ENCODE measurements at regions not wholly inside any gene's neighbourhood (a gene's known extent, or its start where the extent isn't known, plus 50 kb on each side); places are given as distances from the start of the nearest gene placed in this dataset.

GRCh38 chr6:12480379-12480778 is 190.2 kb downstream of the EDN1 start:
- no peak for DNase-seq (ENCODE audit: low read depth in 2 of 2)
- no peaks in the 10 kb centered on the region for H3K79me2 ChIP-seq (ENCODE audit: control insufficient read depth, insufficient read depth, low read length)
- H3K4me2 ChIP-seq (ENCODE audit: extremely low read depth, insufficient read depth, low read length): no peak overlapping the region
- H3K9ac ChIP-seq (ENCODE audit: insufficient read depth, low read length): no peak overlapping the region
- TF ChIP-seq CTCF (conservative IDR thresholded peaks at IDR 0.05 in 1 of 2, IDR thresholded peaks at IDR 0.05 in 1 of 2; ENCODE audit: low read depth in 1 of 2, low read length in 2 of 2) (no peak), EZH2 (IDR thresholded peaks at IDR 0.05; ENCODE audit: low read length, missing control alignments) (no peak)
- H3K4me1 ChIP-seq (ENCODE audit: control insufficient read depth, extremely low read depth, insufficient read depth, low read length): peaks cover 4% of the 10 kb centered on the region
- H3K27ac ChIP-seq (ENCODE audit: insufficient read depth, low read length): no peak overlapping the region
- H2AFZ ChIP-seq (ENCODE audit: low read length): no peak overlapping the region
- no peak overlapping the region for H3K4me3 ChIP-seq (replicated peaks in 1 of 4; ENCODE audit: control extremely low read depth in 1 of 4, insufficient read depth in 1 of 4, low read depth in 3 of 4, low read length in 4 of 4)
- no peaks in the 10 kb centered on the region for H4K20me1 ChIP-seq (ENCODE audit: control insufficient read depth, extremely low read depth, insufficient read depth, low read length)
- H3K9me3 ChIP-seq (ENCODE audit: control insufficient read depth, insufficient read depth, low read depth, low read length): no peaks in the 10 kb centered on the region
- no peaks in the 10 kb centered on the region for H3K27me3 ChIP-seq (ENCODE audit: control insufficient read depth, insufficient read depth, low read length)
- no peaks in the 10 kb centered on the region for H3K36me3 ChIP-seq (ENCODE audit: control insufficient read depth, insufficient read depth, low read length)

DNA sequence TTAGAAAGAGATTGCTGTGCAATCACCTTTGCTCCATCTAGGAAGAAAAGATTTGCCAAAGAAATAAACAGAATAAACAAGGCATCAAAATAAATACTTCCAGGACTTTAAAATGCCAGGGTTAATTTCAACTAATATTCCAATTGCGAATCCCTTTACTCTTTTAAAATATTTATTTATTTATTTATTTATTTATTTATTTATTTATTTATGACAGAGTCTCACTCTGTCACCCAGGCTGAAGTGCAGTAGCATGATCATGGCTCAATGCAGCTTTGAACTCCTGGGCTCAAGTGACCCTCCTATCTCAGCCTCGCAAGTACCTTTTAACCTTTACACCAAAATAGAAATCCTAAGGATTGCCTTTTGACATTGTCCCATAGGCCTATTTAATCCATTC is 191.1 kb downstream of the EDN1 start:
- H2AFZ ChIP-seq (ENCODE audit: low read length): no peak overlapping the region
- no peaks in the 10 kb centered on the region for H3K79me2 ChIP-seq (ENCODE audit: control insufficient read depth, insufficient read depth, low read length)
- H3K9ac ChIP-seq (ENCODE audit: insufficient read depth, low read length): no peak overlapping the region
- no peak for TF ChIP-seq CTCF (conservative IDR thresholded peaks at IDR 0.05 in 1 of 2, IDR thresholded peaks at IDR 0.05 in 1 of 2; ENCODE audit: low read depth in 1 of 2, low read length in 2 of 2)
- no peak for TF ChIP-seq EZH2 (IDR thresholded peaks at IDR 0.05; ENCODE audit: low read length, missing control alignments)
- H4K20me1 ChIP-seq (ENCODE audit: control insufficient read depth, extremely low read depth, insufficient read depth, low read length): no peaks in the 10 kb centered on the region
- no peaks in the 10 kb centered on the region for H3K9me3 ChIP-seq (ENCODE audit: control insufficient read depth, insufficient read depth, low read depth, low read length)
- no peak overlapping the region for H3K27ac ChIP-seq (ENCODE audit: insufficient read depth, low read length)
- H3K4me2 ChIP-seq (ENCODE audit: extremely low read depth, insufficient read depth, low read length): no peak overlapping the region
- H3K4me3 ChIP-seq (replicated peaks in 1 of 4; ENCODE audit: control extremely low read depth in 1 of 4, insufficient read depth in 1 of 4, low read depth in 3 of 4, low read length in 4 of 4): no peak overlapping the region
- H3K27me3 ChIP-seq (ENCODE audit: control insufficient read depth, insufficient read depth, low read length): no peaks in the 10 kb centered on the region
- no peak for DNase-seq (ENCODE audit: low read depth in 2 of 2)
- no peaks in the 10 kb centered on the region for H3K36me3 ChIP-seq (ENCODE audit: control insufficient read depth, insufficient read depth, low read length)
- peaks cover 4% of the 10 kb centered on the region for H3K4me1 ChIP-seq (ENCODE audit: control insufficient read depth, extremely low read depth, insufficient read depth, low read length)

DNA sequence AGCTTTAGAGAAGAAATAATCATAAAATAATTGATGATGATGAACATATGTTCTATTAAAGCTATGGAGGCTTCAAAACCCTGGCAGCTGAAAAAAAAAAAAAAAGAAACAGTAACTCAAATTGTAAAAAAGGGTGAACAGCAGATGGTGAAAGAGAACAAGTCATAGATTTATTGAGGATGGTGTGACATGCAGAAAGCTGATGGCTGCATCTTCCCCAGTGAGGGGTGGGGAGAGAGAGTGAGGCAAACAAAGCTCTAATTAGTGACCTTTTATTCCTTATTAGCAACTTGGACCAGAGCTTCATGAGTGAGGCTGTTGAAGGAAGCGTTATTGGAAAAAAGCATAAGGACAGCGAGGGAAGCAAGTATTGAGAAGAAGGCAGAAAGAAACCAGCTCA is 191.7 kb downstream of the EDN1 start:
- no peak overlapping the region for H3K9ac ChIP-seq (ENCODE audit: insufficient read depth, low read length)
- no peak overlapping the region for H2AFZ ChIP-seq (ENCODE audit: low read length)
- no peaks in the 10 kb centered on the region for H4K20me1 ChIP-seq (ENCODE audit: control insufficient read depth, extremely low read depth, insufficient read depth, low read length)
- no peaks in the 10 kb centered on the region for H3K27me3 ChIP-seq (ENCODE audit: control insufficient read depth, insufficient read depth, low read length)
- no peak for DNase-seq (ENCODE audit: low read depth in 2 of 2)
- TF ChIP-seq CTCF (conservative IDR thresholded peaks at IDR 0.05 in 1 of 2, IDR thresholded peaks at IDR 0.05 in 1 of 2; ENCODE audit: low read depth in 1 of 2, low read length in 2 of 2) (no peak), EZH2 (IDR thresholded peaks at IDR 0.05; ENCODE audit: low read length, missing control alignments) (no peak)
- no peak overlapping the region for H3K4me2 ChIP-seq (ENCODE audit: extremely low read depth, insufficient read depth, low read length)
- no peaks in the 10 kb centered on the region for H3K79me2 ChIP-seq (ENCODE audit: control insufficient read depth, insufficient read depth, low read length)
- H3K9me3 ChIP-seq (ENCODE audit: control insufficient read depth, insufficient read depth, low read depth, low read length): no peaks in the 10 kb centered on the region
- H3K4me1 ChIP-seq (ENCODE audit: control insufficient read depth, extremely low read depth, insufficient read depth, low read length): peaks cover 4% of the 10 kb centered on the region
- H3K27ac ChIP-seq (ENCODE audit: insufficient read depth, low read length): no peak overlapping the region
- H3K36me3 ChIP-seq (ENCODE audit: control insufficient read depth, insufficient read depth, low read length): no peaks in the 10 kb centered on the region
- H3K4me3 ChIP-seq (replicated peaks in 1 of 4; ENCODE audit: control extremely low read depth in 1 of 4, insufficient read depth in 1 of 4, low read depth in 3 of 4, low read length in 4 of 4): no peak overlapping the region

Measured in fibroblast of lung (primary cell).